ENCODE measurements at regions not wholly inside any gene's neighbourhood (a gene's known extent, or its start where the extent isn't known, plus 50 kb on each side); places are given as distances from the start of the nearest gene placed in this dataset.
"Not testable (repeated sequence)": the region's sequence is repeated elsewhere in the genome, so short reads cannot be mapped to it uniquely, and the experiment has no call there.

DNA sequence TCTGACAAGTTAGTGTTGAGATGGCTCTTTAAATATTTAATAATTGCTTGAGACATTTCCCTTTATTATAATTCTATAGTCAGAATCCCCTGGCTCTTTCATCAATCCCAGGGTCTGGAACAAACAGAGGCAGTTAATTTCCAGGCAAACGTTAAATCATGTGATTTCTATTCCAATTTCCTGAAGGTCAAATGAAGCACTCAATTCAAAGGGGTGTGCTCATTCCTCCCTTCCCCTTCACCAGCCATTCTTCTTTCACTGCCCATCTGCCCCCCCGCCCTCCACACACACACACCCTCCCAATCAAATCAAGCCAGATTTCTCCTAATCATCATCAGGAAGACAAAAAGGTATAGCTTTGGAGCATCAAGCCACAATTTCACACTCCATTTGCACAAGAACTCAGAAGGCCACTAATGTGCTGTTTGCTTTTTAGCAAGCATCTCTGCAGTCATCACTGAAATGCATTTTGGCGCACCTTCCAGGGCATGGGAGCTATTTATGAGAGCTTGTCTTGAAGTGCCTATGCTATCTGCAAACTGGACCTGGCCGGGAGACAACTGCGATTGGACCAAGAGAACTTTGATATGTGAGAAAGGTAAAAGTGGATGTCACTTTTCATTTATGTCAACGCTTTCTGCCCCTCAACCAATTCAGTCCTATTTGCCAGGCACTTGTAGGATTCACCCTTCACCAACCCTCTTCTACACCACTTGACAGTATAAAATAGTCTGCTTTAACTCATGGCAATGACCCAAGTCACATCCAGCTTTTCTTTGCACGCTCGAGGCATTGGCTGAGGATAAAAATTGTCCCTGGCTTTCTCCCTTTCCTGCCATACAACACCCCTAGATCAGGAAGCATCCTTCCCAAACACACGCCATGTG is 315.1 kb upstream of the API5 start:
- Histone ChIP-seq H3K79me2 (replicated peaks; ENCODE audit: insufficient read depth, low read length) (no peaks in the 10 kb centered on the region), H3K9me2 (ENCODE audit: insufficient read depth, low read length) (no peaks in the 10 kb centered on the region), H3K27me3 (ENCODE audit: insufficient read depth, low read depth, low read length) (no peaks in the 10 kb centered on the region), H3K4me2 (ENCODE audit: low read length) (no peak overlapping the region), H3F3A (ENCODE audit: insufficient read depth, low read length, poor library complexity, severe bottlenecking) (no peaks in the 10 kb centered on the region), H3K4me3 (ENCODE audit: low read length) (no peak overlapping the region), H3K9ac (ENCODE audit: low read length) (no peak overlapping the region), H3K27ac (ENCODE audit: low read length) (no peak overlapping the region), H3K36me3 (ENCODE audit: insufficient read depth, low read length) (no peaks in the 10 kb centered on the region), H4K20me1 (ENCODE audit: insufficient read depth) (no peaks in the 10 kb centered on the region), H3K9me3 (ENCODE audit: low read length) (no peaks in the 10 kb centered on the region), H2AFZ (ENCODE audit: low read depth, low read length) (no peak overlapping the region)
- TF ChIP-seq MXI1 (conservative IDR thresholded peaks at IDR 0.05; ENCODE audit: poor library complexity, severe bottlenecking) (no peak), SMC3 (conservative IDR thresholded peaks at IDR 0.05; ENCODE audit: poor library complexity) (no peak), EP300 (conservative IDR thresholded peaks at IDR 0.05; ENCODE audit: poor library complexity, severe bottlenecking) (no peak), RAD21 (conservative IDR thresholded peaks at IDR 0.05) (no peak)

DNA sequence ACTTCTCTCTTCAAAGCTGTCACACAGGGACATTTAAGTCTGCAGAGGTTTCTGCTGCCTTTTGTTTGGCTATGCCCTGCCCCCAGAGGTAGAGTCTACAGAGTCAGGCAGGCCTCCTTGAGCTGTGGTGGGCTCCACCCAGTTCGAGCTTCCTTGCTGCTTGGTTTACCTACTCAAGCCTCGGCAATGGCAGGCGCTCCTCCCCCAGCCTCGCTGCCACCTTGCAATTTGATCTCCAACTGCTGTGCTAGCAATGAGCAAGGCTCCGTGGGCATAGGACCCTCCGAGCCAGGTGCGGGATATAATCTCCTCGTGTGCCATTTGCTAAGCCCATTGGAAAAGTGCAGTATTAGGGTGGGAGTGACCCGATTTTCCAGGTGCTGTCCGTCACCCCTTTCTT is 306.9 kb upstream of the API5 start:
- not testable (repeated sequence) for H3K36me3 ChIP-seq (ENCODE audit: insufficient read depth, low read length); H4K20me1 ChIP-seq (ENCODE audit: insufficient read depth); H3K9me2 ChIP-seq (ENCODE audit: insufficient read depth, low read length); H3K27ac ChIP-seq (ENCODE audit: low read length); H3K27me3 ChIP-seq (ENCODE audit: insufficient read depth, low read depth, low read length); H3K4me3 ChIP-seq (ENCODE audit: low read length); H3K9ac ChIP-seq (ENCODE audit: low read length); H3F3A ChIP-seq (ENCODE audit: insufficient read depth, low read length, poor library complexity, severe bottlenecking); H3K4me2 ChIP-seq (ENCODE audit: low read length); H3K79me2 ChIP-seq (replicated peaks; ENCODE audit: insufficient read depth, low read length); H3K9me3 ChIP-seq (ENCODE audit: low read length); H2AFZ ChIP-seq (ENCODE audit: low read depth, low read length)

DNA sequence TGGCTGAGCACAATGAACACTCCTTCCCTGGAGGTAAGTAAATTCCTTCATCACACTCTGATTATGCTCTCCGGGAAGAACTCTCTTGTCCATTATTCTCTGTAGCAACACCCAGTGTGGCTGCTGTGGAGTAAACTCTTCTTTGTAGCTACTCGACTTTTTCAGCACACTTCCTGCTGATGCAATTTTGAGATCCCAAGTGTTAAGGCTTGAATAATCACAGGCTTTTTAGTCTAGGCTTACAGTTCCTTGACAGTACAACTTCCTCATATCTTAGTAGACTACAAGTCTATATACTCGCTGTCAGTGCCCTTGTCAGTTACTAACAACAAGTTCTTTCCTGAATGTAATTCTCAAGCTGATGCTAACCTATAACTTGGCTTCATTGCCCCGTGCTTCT is 301.8 kb upstream of the API5 start:
- TF ChIP-seq SMC3 (conservative IDR thresholded peaks at IDR 0.05; ENCODE audit: poor library complexity) (no peak), RAD21 (conservative IDR thresholded peaks at IDR 0.05) (no peak), TAF1 (IDR thresholded peaks at IDR 0.05; ENCODE audit: low read depth) (no peak)
- Histone ChIP-seq H3K27me3 (ENCODE audit: insufficient read depth, low read depth, low read length) (no peaks in the 10 kb centered on the region), H3F3A (ENCODE audit: insufficient read depth, low read length, poor library complexity, severe bottlenecking) (no peaks in the 10 kb centered on the region), H2AFZ (ENCODE audit: low read depth, low read length) (no peak overlapping the region), H3K27ac (ENCODE audit: low read length) (no peak overlapping the region), H3K4me2 (ENCODE audit: low read length) (no peak overlapping the region), H3K9me2 (ENCODE audit: insufficient read depth, low read length) (no peaks in the 10 kb centered on the region), H3K9me3 (ENCODE audit: low read length) (no peaks in the 10 kb centered on the region), H3K36me3 (ENCODE audit: insufficient read depth, low read length) (no peaks in the 10 kb centered on the region), H3K79me2 (replicated peaks; ENCODE audit: insufficient read depth, low read length) (no peaks in the 10 kb centered on the region), H3K4me3 (ENCODE audit: low read length) (no peak overlapping the region), H3K9ac (ENCODE audit: low read length) (no peak overlapping the region), H4K20me1 (ENCODE audit: insufficient read depth) (no peaks in the 10 kb centered on the region)

DNA sequence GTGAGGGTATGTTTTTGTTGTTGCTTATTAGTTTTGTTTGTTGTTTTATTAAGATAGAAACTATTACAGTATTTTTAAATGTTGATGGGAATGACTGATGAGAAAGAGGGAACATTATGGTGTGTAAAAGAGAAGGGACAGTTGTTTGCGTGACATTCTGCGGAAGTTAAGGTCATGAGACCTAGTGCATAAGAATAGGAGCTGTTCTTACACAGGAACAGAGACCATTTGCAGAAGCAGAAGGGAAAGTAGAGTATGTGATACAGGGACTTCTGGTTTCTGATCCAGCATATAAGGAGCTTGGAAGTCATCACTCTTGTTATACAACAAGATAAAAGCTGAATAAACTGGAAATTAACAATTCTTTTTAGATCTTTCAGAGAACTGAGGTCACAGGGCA is 299.2 kb upstream of the API5 start:
- Histone ChIP-seq H3K9me3 (ENCODE audit: low read length) (no peaks in the 10 kb centered on the region), H3K79me2 (replicated peaks; ENCODE audit: insufficient read depth, low read length) (no peaks in the 10 kb centered on the region), H3K4me3 (ENCODE audit: low read length) (no peak overlapping the region), H4K20me1 (ENCODE audit: insufficient read depth) (no peaks in the 10 kb centered on the region), H3K27ac (ENCODE audit: low read length) (no peak overlapping the region), H3K4me2 (ENCODE audit: low read length) (no peak overlapping the region), H3K9ac (ENCODE audit: low read length) (no peak overlapping the region), H3K9me2 (ENCODE audit: insufficient read depth, low read length) (no peaks in the 10 kb centered on the region), H3K36me3 (ENCODE audit: insufficient read depth, low read length) (no peaks in the 10 kb centered on the region), H3K27me3 (ENCODE audit: insufficient read depth, low read depth, low read length) (no peaks in the 10 kb centered on the region), H2AFZ (ENCODE audit: low read depth, low read length) (no peak overlapping the region), H3F3A (ENCODE audit: insufficient read depth, low read length, poor library complexity, severe bottlenecking) (no peaks in the 10 kb centered on the region)
- TF ChIP-seq SMC3 (conservative IDR thresholded peaks at IDR 0.05; ENCODE audit: poor library complexity) (no peak), EP300 (conservative IDR thresholded peaks at IDR 0.05; ENCODE audit: poor library complexity, severe bottlenecking) (no peak), TAF1 (IDR thresholded peaks at IDR 0.05; ENCODE audit: low read depth) (no peak), RAD21 (conservative IDR thresholded peaks at IDR 0.05) (no peak)
- TF ChIP-seq, protein P1, sequence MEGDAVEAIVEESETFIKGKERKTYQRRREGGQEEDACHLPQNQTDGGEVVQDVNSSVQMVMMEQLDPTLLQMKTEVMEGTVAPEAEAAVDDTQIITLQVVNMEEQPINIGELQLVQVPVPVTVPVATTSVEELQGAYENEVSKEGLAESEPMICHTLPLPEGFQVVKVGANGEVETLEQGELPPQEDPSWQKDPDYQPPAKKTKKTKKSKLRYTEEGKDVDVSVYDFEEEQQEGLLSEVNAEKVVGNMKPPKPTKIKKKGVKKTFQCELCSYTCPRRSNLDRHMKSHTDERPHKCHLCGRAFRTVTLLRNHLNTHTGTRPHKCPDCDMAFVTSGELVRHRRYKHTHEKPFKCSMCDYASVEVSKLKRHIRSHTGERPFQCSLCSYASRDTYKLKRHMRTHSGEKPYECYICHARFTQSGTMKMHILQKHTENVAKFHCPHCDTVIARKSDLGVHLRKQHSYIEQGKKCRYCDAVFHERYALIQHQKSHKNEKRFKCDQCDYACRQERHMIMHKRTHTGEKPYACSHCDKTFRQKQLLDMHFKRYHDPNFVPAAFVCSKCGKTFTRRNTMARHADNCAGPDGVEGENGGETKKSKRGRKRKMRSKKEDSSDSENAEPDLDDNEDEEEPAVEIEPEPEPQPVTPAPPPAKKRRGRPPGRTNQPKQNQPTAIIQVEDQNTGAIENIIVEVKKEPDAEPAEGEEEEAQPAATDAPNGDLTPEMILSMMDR (IDR thresholded peaks at IDR 0.05; ENCODE audit: poor library complexity, severe bottlenecking) = no peak
- TF ChIP-seq, protein P2, sequence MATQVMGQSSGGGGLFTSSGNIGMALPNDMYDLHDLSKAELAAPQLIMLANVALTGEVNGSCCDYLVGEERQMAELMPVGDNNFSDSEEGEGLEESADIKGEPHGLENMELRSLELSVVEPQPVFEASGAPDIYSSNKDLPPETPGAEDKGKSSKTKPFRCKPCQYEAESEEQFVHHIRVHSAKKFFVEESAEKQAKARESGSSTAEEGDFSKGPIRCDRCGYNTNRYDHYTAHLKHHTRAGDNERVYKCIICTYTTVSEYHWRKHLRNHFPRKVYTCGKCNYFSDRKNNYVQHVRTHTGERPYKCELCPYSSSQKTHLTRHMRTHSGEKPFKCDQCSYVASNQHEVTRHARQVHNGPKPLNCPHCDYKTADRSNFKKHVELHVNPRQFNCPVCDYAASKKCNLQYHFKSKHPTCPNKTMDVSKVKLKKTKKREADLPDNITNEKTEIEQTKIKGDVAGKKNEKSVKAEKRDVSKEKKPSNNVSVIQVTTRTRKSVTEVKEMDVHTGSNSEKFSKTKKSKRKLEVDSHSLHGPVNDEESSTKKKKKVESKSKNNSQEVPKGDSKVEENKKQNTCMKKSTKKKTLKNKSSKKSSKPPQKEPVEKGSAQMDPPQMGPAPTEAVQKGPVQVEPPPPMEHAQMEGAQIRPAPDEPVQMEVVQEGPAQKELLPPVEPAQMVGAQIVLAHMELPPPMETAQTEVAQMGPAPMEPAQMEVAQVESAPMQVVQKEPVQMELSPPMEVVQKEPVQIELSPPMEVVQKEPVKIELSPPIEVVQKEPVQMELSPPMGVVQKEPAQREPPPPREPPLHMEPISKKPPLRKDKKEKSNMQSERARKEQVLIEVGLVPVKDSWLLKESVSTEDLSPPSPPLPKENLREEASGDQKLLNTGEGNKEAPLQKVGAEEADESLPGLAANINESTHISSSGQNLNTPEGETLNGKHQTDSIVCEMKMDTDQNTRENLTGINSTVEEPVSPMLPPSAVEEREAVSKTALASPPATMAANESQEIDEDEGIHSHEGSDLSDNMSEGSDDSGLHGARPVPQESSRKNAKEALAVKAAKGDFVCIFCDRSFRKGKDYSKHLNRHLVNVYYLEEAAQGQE (IDR thresholded peaks at IDR 0.05; ENCODE audit: borderline replicate concordance) = no peak
